Loucy (cell line): ENCODE measurements at regions not wholly inside any gene's neighbourhood (a gene's known extent, or its start where the extent isn't known, plus 50 kb on each side); places are given as distances from the start of the nearest gene placed in this dataset.

Experiments used
- EZH2phosphoT487 ChIP-seq: fragments of 200-600 bp; IDR thresholded peaks from 2 replicates; pipeline ENCODE4 v1.6.1; 2018; ENCODE audit warnings: antibody characterized with exemption, mild to moderate bottlenecking, moderate library complexity, borderline replicate concordance
- TF ChIP-seq, protein P1 (sequence below): fragments of 200-600 bp; sonication (generic); conservative IDR thresholded peaks from 2 replicates; pipeline ENCODE4 v1.5.1; 2014; ENCODE audit warnings: mild to moderate bottlenecking, antibody characterized with exemption, low read length

DNA sequence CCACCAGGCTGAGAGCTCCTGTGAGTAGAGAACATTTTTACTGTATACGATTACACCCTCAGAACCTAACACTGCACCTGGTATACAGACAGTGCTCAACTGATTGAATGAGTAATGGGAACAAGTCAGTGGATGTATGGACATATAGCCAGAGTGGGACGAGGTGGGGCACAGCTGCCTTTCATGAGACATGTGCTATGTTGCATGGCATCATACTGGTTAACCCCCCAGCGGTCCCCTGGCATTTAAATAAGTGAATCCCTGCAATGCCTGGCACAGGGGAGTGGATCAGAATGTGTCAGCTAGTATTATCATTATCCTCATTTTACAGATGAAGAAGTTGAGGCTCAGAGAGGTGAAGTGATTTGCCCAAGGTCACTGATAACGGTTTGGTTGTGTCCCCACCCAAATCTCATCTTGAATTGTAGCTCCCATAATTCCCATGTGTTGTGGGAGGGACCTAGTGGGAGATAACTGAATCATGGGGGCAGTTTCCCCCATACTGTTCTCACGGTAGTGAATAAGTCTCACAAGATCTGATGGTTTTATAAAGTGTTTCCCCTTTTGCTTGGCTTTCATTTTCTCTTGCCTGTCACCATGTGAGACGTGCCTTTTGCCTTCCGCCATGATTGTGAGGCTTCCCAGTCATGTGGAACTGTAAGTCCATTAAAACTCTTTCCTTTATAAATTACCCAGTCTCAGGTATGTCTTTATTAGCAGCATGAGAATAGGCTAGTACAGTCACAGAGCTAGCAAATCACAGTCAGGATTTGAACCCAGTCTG, 56.0 kb upstream of the ATP2B2 start:
- TF ChIP-seq EZH2phosphoT487 = no peak
- TF ChIP-seq, protein P1, sequence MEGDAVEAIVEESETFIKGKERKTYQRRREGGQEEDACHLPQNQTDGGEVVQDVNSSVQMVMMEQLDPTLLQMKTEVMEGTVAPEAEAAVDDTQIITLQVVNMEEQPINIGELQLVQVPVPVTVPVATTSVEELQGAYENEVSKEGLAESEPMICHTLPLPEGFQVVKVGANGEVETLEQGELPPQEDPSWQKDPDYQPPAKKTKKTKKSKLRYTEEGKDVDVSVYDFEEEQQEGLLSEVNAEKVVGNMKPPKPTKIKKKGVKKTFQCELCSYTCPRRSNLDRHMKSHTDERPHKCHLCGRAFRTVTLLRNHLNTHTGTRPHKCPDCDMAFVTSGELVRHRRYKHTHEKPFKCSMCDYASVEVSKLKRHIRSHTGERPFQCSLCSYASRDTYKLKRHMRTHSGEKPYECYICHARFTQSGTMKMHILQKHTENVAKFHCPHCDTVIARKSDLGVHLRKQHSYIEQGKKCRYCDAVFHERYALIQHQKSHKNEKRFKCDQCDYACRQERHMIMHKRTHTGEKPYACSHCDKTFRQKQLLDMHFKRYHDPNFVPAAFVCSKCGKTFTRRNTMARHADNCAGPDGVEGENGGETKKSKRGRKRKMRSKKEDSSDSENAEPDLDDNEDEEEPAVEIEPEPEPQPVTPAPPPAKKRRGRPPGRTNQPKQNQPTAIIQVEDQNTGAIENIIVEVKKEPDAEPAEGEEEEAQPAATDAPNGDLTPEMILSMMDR = no peak
